ENCODE measurements at regions not wholly inside any gene's neighbourhood (a gene's known extent, or its start where the extent isn't known, plus 50 kb on each side); places are given as distances from the start of the nearest gene placed in this dataset.

- no peaks in the 10 kb centered on the region for H3K36me3 Mint-ChIP-seq
- H3K4me1 Mint-ChIP-seq = no peaks in the 10 kb centered on the region
- H3K27me3 Mint-ChIP-seq (ENCODE audit: low read depth in 3 of 3) = peaks cover 0 to 1% (median 0%) of the 10 kb centered on the region in 3 donors
- no peaks in the 10 kb centered on the region for H4K20me1 ChIP-seq (ENCODE audit: insufficient read depth, low read length)
- H3K9ac ChIP-seq (ENCODE audit: insufficient read depth, low read length, poor library complexity, severe bottlenecking) = no peak overlapping the region
- H3K27ac ChIP-seq (ENCODE audit: low read depth in 1 of 2, low read length in 2 of 2) = no peak overlapping the region
- intact Hi-C loops (cut with micrococcal nuclease) = no loop called here
- no peak overlapping the region for H3K27ac Mint-ChIP-seq
- H3K4me3 Mint-ChIP-seq = no peak overlapping the region
- no peaks in the 10 kb centered on the region for H3K36me3 ChIP-seq (replicated peaks in 1 of 2; ENCODE audit: control insufficient read depth in 1 of 2, insufficient read depth in 2 of 2, low read length in 2 of 2)
- no peak overlapping the region for H3K4me2 ChIP-seq (replicated peaks; ENCODE audit: extremely low read depth, low read length, poor library complexity, severe bottlenecking)
- peaks cover 21 to 75% of the 10 kb centered on the region in 2 donors for H3K9me3 ChIP-seq (replicated peaks in 1 of 2; ENCODE audit: control insufficient read depth in 1 of 2, insufficient read depth in 1 of 2, low read length in 2 of 2)
- no peak overlapping the region for H2AFZ ChIP-seq (ENCODE audit: insufficient read depth, low read depth, low read length, poor library complexity, severe bottlenecking)
- H3K4me1 ChIP-seq (ENCODE audit: control insufficient read depth in 1 of 2, insufficient read depth in 2 of 2, low read length in 2 of 2) = no peaks in the 10 kb centered on the region
- peaks cover 7 to 48% (median 39%) of the 10 kb centered on the region in 7 donors for H3K9me3 Mint-ChIP-seq
- TF ChIP-seq, protein P1, sequence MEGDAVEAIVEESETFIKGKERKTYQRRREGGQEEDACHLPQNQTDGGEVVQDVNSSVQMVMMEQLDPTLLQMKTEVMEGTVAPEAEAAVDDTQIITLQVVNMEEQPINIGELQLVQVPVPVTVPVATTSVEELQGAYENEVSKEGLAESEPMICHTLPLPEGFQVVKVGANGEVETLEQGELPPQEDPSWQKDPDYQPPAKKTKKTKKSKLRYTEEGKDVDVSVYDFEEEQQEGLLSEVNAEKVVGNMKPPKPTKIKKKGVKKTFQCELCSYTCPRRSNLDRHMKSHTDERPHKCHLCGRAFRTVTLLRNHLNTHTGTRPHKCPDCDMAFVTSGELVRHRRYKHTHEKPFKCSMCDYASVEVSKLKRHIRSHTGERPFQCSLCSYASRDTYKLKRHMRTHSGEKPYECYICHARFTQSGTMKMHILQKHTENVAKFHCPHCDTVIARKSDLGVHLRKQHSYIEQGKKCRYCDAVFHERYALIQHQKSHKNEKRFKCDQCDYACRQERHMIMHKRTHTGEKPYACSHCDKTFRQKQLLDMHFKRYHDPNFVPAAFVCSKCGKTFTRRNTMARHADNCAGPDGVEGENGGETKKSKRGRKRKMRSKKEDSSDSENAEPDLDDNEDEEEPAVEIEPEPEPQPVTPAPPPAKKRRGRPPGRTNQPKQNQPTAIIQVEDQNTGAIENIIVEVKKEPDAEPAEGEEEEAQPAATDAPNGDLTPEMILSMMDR (IDR thresholded peaks at IDR 0.05) = no peak
- no peaks in the 10 kb centered on the region for H3K27me3 ChIP-seq (ENCODE audit: control insufficient read depth in 2 of 2, insufficient read depth in 2 of 2, low read length in 2 of 2)
- WGBS (ENCODE audit: insufficient coverage) = no CpG with 5 or more reads among the region's 3 CpGs
- H3K79me2 ChIP-seq (ENCODE audit: insufficient read depth, low read length) = no peaks in the 10 kb centered on the region
- DNase-seq = no peak
- H3K4me3 ChIP-seq (replicated peaks in 1 of 3; ENCODE audit: low read depth in 2 of 3, low read length in 3 of 3) = no peak overlapping the region
Observed at GRCh38 chr7:63087575-63088190, 911.0 kb upstream of the ZNF722 start.

GRCh38 chr7:63092951-63093350, 905.7 kb upstream of the ZNF722 start:
- H3K27ac ChIP-seq (ENCODE audit: low read depth in 1 of 2, low read length in 2 of 2) = no peak overlapping the region
- Mint-ChIP-seq H3K9me3 (peaks cover 4 to 42% (median 34%) of the 10 kb centered on the region in 7 donors), H3K36me3 (no peaks in the 10 kb centered on the region), H3K27me3 (ENCODE audit: low read depth in 3 of 3) (peaks cover 0 to 1% (median 0%) of the 10 kb centered on the region in 3 donors), H3K4me1 (no peaks in the 10 kb centered on the region), H3K4me3 (no peak overlapping the region), H3K27ac (no peak overlapping the region)
- 75% methylated on average over 4 of the region's 7 CpGs for WGBS (ENCODE audit: insufficient coverage)
- H3K4me2 ChIP-seq (replicated peaks; ENCODE audit: extremely low read depth, low read length, poor library complexity, severe bottlenecking) = no peak overlapping the region
- no peaks in the 10 kb centered on the region for H3K79me2 ChIP-seq (ENCODE audit: insufficient read depth, low read length)
- TF ChIP-seq, protein P1 (IDR thresholded peaks at IDR 0.05) = no peak
- H3K4me3 ChIP-seq (replicated peaks in 1 of 3; ENCODE audit: low read depth in 2 of 3, low read length in 3 of 3) = no peak overlapping the region
- H3K9ac ChIP-seq (ENCODE audit: insufficient read depth, low read length, poor library complexity, severe bottlenecking) = no peak overlapping the region
- H3K27me3 ChIP-seq (ENCODE audit: control insufficient read depth in 2 of 2, insufficient read depth in 2 of 2, low read length in 2 of 2) = no peaks in the 10 kb centered on the region
- DNase-seq = no peak
- no peaks in the 10 kb centered on the region for H3K36me3 ChIP-seq (replicated peaks in 1 of 2; ENCODE audit: control insufficient read depth in 1 of 2, insufficient read depth in 2 of 2, low read length in 2 of 2)
- H4K20me1 ChIP-seq (ENCODE audit: insufficient read depth, low read length) = no peaks in the 10 kb centered on the region
- H3K9me3 ChIP-seq (replicated peaks in 1 of 2; ENCODE audit: control insufficient read depth in 1 of 2, insufficient read depth in 1 of 2, low read length in 2 of 2) = peaks cover 26 to 56% of the 10 kb centered on the region in 2 donors
- intact Hi-C loops (cut with micrococcal nuclease) = no loop called here
- no peaks in the 10 kb centered on the region for H3K4me1 ChIP-seq (ENCODE audit: control insufficient read depth in 1 of 2, insufficient read depth in 2 of 2, low read length in 2 of 2)
- H2AFZ ChIP-seq (ENCODE audit: insufficient read depth, low read depth, low read length, poor library complexity, severe bottlenecking) = no peak overlapping the region
